Fibroblast of gingiva (primary cell): ENCODE measurements at regions not wholly inside any gene's neighbourhood (a gene's known extent, or its start where the extent isn't known, plus 50 kb on each side); places are given as distances from the start of the nearest gene placed in this dataset.
"Not testable (repeated sequence)": the region's sequence is repeated elsewhere in the genome, so short reads cannot be mapped to it uniquely, and the experiment has no call there.

Source experiments
- DNase-seq: peaks from one replicate; pipeline ENCODE4 v3.0.0-alpha.2; 2011; ENCODE audit warnings: low read depth

DNA sequence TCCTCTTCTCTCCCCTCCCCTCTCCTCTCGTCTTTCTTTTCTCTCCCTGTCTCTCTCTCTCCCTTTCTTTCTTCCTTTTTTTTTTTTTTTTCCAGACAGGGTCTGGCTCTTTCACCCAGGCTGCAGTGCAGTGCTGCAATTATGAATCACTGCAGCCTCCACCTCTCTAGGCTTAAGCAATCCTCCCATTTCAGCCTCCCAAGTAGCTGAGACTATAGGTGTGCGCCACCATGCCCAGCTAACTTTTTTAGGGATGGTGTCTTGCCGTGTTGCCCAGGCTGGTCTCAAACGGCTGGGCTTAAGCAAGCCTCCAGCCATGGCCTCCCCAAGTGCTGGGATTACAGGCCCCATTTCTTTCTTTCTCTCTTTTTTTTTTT is 59.9 kb upstream of the NCOA3 start:
- no peak for DNase-seq

GRCh38 chr20:47443060-47443459 is 58.6 kb upstream of the NCOA3 start:
- not testable (repeated sequence) for DNase-seq

GRCh38 chr20:47444584-47444983 is 57.1 kb upstream of the NCOA3 start:
- no peak for DNase-seq

- no peak for DNase-seq
Measured at GRCh38 chr20:47445291-47445690, 56.4 kb upstream of the NCOA3 start.

- not testable (repeated sequence) for DNase-seq
Measured at GRCh38 chr20:47447350-47448296, 54.1 kb upstream of the NCOA3 start.

DNA sequence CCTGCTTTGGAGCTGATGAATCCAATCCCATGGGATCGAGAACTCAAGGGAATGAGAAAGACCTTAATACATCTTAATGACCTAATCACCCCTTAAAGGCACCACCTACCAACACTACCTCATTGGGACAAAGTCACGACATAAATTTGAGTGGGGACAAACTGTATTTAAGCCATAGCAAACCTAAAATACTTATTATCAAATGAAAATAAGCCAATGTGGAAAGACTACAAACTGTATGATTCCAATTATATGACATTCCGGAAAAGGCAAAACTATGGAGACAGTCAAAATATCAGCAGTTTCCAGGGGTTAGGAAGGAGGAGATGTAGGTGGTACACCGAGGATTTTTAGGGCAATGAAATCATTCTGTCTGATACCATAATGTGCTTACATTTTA is 53.3 kb upstream of the NCOA3 start:
- DNase-seq = no peak

- DNase-seq = no peak
Measured at GRCh38 chr20:47451602-47451904, 50.1 kb upstream of the NCOA3 start.
